Caco-2 (cell line): ENCODE measurements at regions not wholly inside any gene's neighbourhood (a gene's known extent, or its start where the extent isn't known, plus 50 kb on each side); places are given as distances from the start of the nearest gene placed in this dataset.

Experiments
- BruUV-seq: library from RNA; stranded (reverse); fragments of 400-500 nt; replicated peaks from 2 replicates; lab custom pipeline; 2021; lab: Mats Ljungman, UMichigan
- CTCF ChIA-PET: fragments of 300-600 bp; sonication (Branson Sonifier 250); formaldehyde crosslinking; loops from one replicate; lab custom pipeline; 2022; ENCODE audit warnings: antibody characterized with exemption; lab: Charles Lee
- POLR2A ChIA-PET: fragments of 300-600 bp; sonication (Branson Sonifier 250); formaldehyde crosslinking; loops from one replicate; lab custom pipeline; 2022; ENCODE audit warnings: antibody characterized with exemption; lab: Charles Lee
- DNase-seq, 2 experiments: peaks; one replicate each; pipeline versions ENCODE4 v3.0.0 to v3.0.0-alpha.2; 2020 to 2022
- H3K27me3 ChIP-seq: replicated peaks from 2 replicates; pipeline ENCODE4 v1.6.0; 2011; ENCODE audit warnings: low read length; ENCODE audit not compliant: control insufficient read depth, insufficient read depth
- H3K36me3 ChIP-seq: 2 replicates; pipeline ENCODE4 v1.5.1; 2011; ENCODE audit warnings: low read length; ENCODE audit not compliant: control insufficient read depth, insufficient read depth
- H3K4me1 ChIP-seq: fragments of 250-450 bp; sonication (Bioruptor Pico); 2 replicates; pipeline ENCODE4 v1.5.1; 2020; ENCODE audit warnings: mild to moderate bottlenecking
- H3K4me3 ChIP-seq: 2 replicates; pipeline ENCODE4 v1.5.1; 2011; ENCODE audit warnings: low read depth, mild to moderate bottlenecking, control low read depth, low read length
- H3K9me3 ChIP-seq: fragments of 250-450 bp; sonication (Bioruptor Pico); 2 replicates; pipeline ENCODE4 v1.5.1; 2020; ENCODE audit warnings: mild to moderate bottlenecking, moderate library complexity
- H3K27ac Mint-ChIP-seq: one replicate; pipeline ENCODE4 v1.8.0; 2022; ENCODE audit warnings: mixed read lengths; ENCODE audit not compliant: unreplicated experiment
- H3K27me3 Mint-ChIP-seq: one replicate; pipeline ENCODE4 v1.8.0; 2022; ENCODE audit warnings: mixed read lengths; ENCODE audit not compliant: insufficient read depth, unreplicated experiment
- H3K36me3 Mint-ChIP-seq: one replicate; pipeline ENCODE4 v1.8.0; 2022; ENCODE audit warnings: mild to moderate bottlenecking, mixed read lengths; ENCODE audit not compliant: insufficient read depth, unreplicated experiment
- H3K4me1 Mint-ChIP-seq: one replicate; pipeline ENCODE4 v1.8.0; 2022; ENCODE audit warnings: low read depth, mixed read lengths; ENCODE audit not compliant: unreplicated experiment
- H3K4me3 Mint-ChIP-seq: one replicate; pipeline ENCODE4 v1.8.0; 2022; ENCODE audit warnings: mild to moderate bottlenecking, moderate library complexity, mixed read lengths; ENCODE audit not compliant: unreplicated experiment
- H3K9me3 Mint-ChIP-seq: one replicate; pipeline ENCODE4 v1.8.0; 2022; ENCODE audit warnings: mixed read lengths; ENCODE audit not compliant: unreplicated experiment
- intact Hi-C: fragments of 100-400 bp; cut with micrococcal nuclease; formaldehyde crosslinking; loops from one replicate; pipeline ENCODE4 v1.10.0; 2022; ENCODE audit not compliant: unreplicated experiment
- TF ChIP-seq, protein P1 (sequence below), 2 experiments: fragments of 200-600 bp in 1 of 2; IDR thresholded peaks; 1 replicate in 1 of 2; 2 replicates in 1 of 2; pipeline versions ENCODE4 v1.5.1 to v1.8.0; 2011 to 2022; ENCODE audit warnings: antibody characterized with exemption in 1 of 2, control low read depth in 1 of 2, inconsistent platforms in 1 of 2, low read depth in 1 of 2, low read length in 1 of 2, mild to moderate bottlenecking in 1 of 2, moderate library complexity in 1 of 2; ENCODE audit not compliant: insufficient read depth in 1 of 2, severe bottlenecking in 1 of 2, unreplicated experiment in 1 of 2

DNA sequence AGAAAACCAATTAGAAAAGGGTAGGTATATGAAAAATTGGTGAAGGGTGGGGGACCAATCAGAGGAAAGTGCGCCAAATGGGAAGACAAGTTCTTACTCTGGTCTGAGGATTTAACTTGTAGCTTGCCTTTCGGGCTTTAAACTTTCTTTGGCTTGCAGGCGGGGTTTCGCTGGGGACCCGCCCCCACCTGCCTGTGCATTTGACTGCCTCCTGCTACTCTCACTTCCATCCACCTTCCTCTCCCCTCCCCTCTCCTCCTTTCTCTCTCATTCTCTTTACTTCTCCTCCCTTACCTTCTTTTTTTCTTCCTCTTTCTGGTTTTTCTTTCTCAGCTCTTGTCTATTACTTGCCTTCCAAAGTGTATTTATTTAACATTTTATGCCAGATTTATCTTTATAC, 278.8 kb downstream of the DNAJB9 start:
- no peak overlapping the region for H3K4me3 ChIP-seq
- no TSS peak for BruUV-seq
- H3K36me3 ChIP-seq = no peaks in the 10 kb centered on the region
- TF ChIP-seq, protein P1, sequence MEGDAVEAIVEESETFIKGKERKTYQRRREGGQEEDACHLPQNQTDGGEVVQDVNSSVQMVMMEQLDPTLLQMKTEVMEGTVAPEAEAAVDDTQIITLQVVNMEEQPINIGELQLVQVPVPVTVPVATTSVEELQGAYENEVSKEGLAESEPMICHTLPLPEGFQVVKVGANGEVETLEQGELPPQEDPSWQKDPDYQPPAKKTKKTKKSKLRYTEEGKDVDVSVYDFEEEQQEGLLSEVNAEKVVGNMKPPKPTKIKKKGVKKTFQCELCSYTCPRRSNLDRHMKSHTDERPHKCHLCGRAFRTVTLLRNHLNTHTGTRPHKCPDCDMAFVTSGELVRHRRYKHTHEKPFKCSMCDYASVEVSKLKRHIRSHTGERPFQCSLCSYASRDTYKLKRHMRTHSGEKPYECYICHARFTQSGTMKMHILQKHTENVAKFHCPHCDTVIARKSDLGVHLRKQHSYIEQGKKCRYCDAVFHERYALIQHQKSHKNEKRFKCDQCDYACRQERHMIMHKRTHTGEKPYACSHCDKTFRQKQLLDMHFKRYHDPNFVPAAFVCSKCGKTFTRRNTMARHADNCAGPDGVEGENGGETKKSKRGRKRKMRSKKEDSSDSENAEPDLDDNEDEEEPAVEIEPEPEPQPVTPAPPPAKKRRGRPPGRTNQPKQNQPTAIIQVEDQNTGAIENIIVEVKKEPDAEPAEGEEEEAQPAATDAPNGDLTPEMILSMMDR (IDR thresholded peaks at IDR 0.05; ENCODE audit: insufficient read depth in 1 of 2, low read depth in 1 of 2, low read length in 1 of 2, severe bottlenecking in 1 of 2, unreplicated experiment in 1 of 2) = no peak
- H3K4me3 Mint-ChIP-seq = no peak overlapping the region
- no peaks in the 10 kb centered on the region for H3K4me1 ChIP-seq
- H3K27me3 Mint-ChIP-seq = no peaks in the 10 kb centered on the region
- H3K4me1 Mint-ChIP-seq = peaks cover 7% of the 10 kb centered on the region
- intact Hi-C loops = no loop called here
- no peaks in the 10 kb centered on the region for H3K9me3 ChIP-seq
- H3K9me3 Mint-ChIP-seq = peaks cover 9% of the 10 kb centered on the region
- CTCF ChIA-PET = interaction anchor here (0.7 kb wide), 1 partner anchor 188 kb away, joined by 4 read pairs; no protein-coding TSS in a partner anchor
- DNase-seq = no peak
- no peak overlapping the region for H3K27ac Mint-ChIP-seq
- H3K36me3 Mint-ChIP-seq = no peaks in the 10 kb centered on the region
- POLR2A ChIA-PET = interaction anchor here (0.6 kb wide), 1 partner anchor 131 kb away, joined by 4 read pairs; no protein-coding TSS in a partner anchor
- no peaks in the 10 kb centered on the region for H3K27me3 ChIP-seq

DNA sequence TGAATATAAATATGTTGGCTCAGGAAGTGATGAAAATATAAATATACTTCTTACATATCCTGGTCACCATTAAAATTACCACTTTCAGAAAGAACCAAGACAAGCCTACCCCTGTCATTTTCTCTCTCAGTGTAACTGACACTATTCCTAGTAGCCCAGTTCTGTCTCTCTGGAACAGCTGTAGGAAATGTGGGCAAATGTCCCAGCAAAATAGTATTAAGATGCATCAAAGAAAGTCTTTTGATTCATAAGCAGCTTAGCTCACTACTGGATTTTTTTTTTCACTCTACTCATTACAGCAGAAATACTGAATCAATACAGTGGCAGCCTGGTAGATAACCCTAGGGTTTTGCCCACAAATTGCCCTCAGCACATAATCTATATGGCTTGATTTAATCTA, 290.9 kb downstream of the DNAJB9 start:
- Mint-ChIP-seq H3K36me3 (no peaks in the 10 kb centered on the region), H3K27me3 (no peaks in the 10 kb centered on the region), H3K9me3 (peaks cover 21% of the 10 kb centered on the region), H3K27ac (no peak overlapping the region), H3K4me1 (no peaks in the 10 kb centered on the region), H3K4me3 (no peak overlapping the region)
- no peaks in the 10 kb centered on the region for H3K36me3 ChIP-seq
- H3K4me1 ChIP-seq = no peaks in the 10 kb centered on the region
- no TSS peak for BruUV-seq
- no peak overlapping the region for H3K4me3 ChIP-seq
- intact Hi-C loops = no loop called here
- CTCF ChIA-PET = no interaction called here
- POLR2A ChIA-PET = no interaction called here
- TF ChIP-seq, protein P1 (IDR thresholded peaks at IDR 0.05; ENCODE audit: insufficient read depth in 1 of 2, low read depth in 1 of 2, low read length in 1 of 2, severe bottlenecking in 1 of 2, unreplicated experiment in 1 of 2) = no peak
- no peaks in the 10 kb centered on the region for H3K27me3 ChIP-seq
- H3K9me3 ChIP-seq = no peaks in the 10 kb centered on the region
- no peak for DNase-seq

DNA sequence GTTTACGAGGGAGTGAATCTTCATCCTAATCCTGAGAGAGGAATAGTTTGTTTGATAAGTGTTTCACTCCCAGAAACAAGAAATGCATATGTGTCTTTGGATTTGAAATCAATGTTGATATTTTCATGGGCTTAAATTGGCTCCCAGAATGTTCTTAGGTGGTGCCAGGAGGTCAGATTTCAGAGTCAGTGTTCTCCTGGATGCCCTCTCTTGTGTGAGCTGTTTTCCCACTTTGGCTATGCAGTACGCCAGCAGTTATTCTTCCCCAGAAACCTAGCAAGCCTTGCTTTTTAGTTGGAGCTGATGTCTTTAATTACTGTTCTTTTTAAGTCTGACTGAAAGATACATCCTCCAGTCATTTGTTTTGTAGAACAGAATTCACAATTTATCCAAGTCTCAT, 291.4 kb downstream of the DNAJB9 start:
- H3K36me3 Mint-ChIP-seq = no peaks in the 10 kb centered on the region
- H3K4me1 ChIP-seq = no peaks in the 10 kb centered on the region
- H3K27ac Mint-ChIP-seq = no peak overlapping the region
- no peaks in the 10 kb centered on the region for H3K4me1 Mint-ChIP-seq
- H3K4me3 ChIP-seq = no peak overlapping the region
- H3K4me3 Mint-ChIP-seq = no peak overlapping the region
- TF ChIP-seq, protein P1 (IDR thresholded peaks at IDR 0.05; ENCODE audit: insufficient read depth in 1 of 2, low read depth in 1 of 2, low read length in 1 of 2, severe bottlenecking in 1 of 2, unreplicated experiment in 1 of 2) = no peak
- H3K9me3 Mint-ChIP-seq = peaks cover 21% of the 10 kb centered on the region
- no peaks in the 10 kb centered on the region for H3K9me3 ChIP-seq
- H3K27me3 ChIP-seq = no peaks in the 10 kb centered on the region
- no peak for DNase-seq
- H3K27me3 Mint-ChIP-seq = no peaks in the 10 kb centered on the region
- POLR2A ChIA-PET = no interaction called here
- H3K36me3 ChIP-seq = no peaks in the 10 kb centered on the region
- CTCF ChIA-PET = no interaction called here
- no TSS peak for BruUV-seq
- intact Hi-C loops = no loop called here
